ENCODE measurements at regions not wholly inside any gene's neighbourhood (a gene's known extent, or its start where the extent isn't known, plus 50 kb on each side); places are given as distances from the start of the nearest gene placed in this dataset.

- TF ChIP-seq, protein P1, sequence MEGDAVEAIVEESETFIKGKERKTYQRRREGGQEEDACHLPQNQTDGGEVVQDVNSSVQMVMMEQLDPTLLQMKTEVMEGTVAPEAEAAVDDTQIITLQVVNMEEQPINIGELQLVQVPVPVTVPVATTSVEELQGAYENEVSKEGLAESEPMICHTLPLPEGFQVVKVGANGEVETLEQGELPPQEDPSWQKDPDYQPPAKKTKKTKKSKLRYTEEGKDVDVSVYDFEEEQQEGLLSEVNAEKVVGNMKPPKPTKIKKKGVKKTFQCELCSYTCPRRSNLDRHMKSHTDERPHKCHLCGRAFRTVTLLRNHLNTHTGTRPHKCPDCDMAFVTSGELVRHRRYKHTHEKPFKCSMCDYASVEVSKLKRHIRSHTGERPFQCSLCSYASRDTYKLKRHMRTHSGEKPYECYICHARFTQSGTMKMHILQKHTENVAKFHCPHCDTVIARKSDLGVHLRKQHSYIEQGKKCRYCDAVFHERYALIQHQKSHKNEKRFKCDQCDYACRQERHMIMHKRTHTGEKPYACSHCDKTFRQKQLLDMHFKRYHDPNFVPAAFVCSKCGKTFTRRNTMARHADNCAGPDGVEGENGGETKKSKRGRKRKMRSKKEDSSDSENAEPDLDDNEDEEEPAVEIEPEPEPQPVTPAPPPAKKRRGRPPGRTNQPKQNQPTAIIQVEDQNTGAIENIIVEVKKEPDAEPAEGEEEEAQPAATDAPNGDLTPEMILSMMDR (IDR thresholded peaks at IDR 0.05), result no peak
- H3K27ac ChIP-seq, result no peak overlapping the region
Observed at GRCh38 chr10:42952931-42953683, 123.8 kb upstream of the RET start.

GRCh38 chr10:42953684-42954674, 122.9 kb upstream of the RET start:
- TF ChIP-seq ZFX (IDR thresholded peaks at IDR 0.05; ENCODE audit: borderline replicate concordance), result no peak
- TF ChIP-seq, protein P1 (IDR thresholded peaks at IDR 0.05), result no peak
- no peak overlapping the region for H3K27ac ChIP-seq

GRCh38 chr10:42954766-42955492, 121.9 kb upstream of the RET start:
- no peak overlapping the region for H3K27ac ChIP-seq
- TF ChIP-seq, protein P1 (IDR thresholded peaks at IDR 0.05), result no peak
- TF ChIP-seq ZFX (IDR thresholded peaks at IDR 0.05; ENCODE audit: borderline replicate concordance), result no peak

GRCh38 chr10:42955493-42955889, 121.4 kb upstream of the RET start:
- no peak overlapping the region for H3K27ac ChIP-seq
- TF ChIP-seq ZFX (IDR thresholded peaks at IDR 0.05; ENCODE audit: borderline replicate concordance), result no peak
- TF ChIP-seq, protein P1 (IDR thresholded peaks at IDR 0.05), result no peak

GRCh38 chr10:42956045-42956444, 120.8 kb upstream of the RET start:
- no peak overlapping the region for H3K27ac ChIP-seq
- TF ChIP-seq, protein P1 (IDR thresholded peaks at IDR 0.05), result no peak
- no peak for TF ChIP-seq ZFX (IDR thresholded peaks at IDR 0.05; ENCODE audit: borderline replicate concordance)

DNA sequence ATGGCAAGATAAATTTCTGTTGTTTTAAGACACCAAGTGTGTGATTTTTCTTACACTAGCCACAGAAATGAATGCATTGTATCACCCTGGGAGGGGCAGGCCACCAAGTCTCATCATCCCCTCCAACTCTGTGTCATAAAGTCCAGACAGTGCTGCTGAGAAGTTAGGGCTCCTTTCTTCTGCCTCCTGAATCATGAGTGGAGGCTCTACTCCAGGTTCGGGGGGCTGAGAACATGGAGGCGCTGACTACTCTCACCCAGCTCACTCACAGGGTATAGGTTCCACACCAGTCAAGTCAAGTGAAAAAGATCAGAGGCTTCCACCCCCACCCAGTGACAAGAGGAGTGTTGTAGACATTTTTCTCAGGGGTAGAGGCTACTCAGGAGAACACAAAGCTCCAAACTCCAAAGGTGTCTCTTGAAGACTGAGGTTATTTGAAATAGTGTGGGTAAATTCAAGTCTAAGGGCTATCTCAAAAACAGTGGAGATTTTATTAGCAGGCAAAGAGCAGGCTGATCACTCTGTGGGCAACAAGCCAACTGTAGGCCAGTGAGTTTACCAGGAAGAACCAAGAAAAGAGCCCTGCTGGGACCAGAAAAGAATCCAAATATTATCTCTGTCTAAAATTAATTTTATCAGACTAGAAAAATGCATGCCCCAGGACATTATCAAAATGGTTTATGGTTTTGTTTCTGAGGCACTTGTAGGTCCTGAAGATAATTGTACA, 118.6 kb upstream of the RET start:
- no peak for TF ChIP-seq ZFX (IDR thresholded peaks at IDR 0.05; ENCODE audit: borderline replicate concordance)
- TF ChIP-seq, protein P1 (IDR thresholded peaks at IDR 0.05), result no peak
- H3K27ac ChIP-seq, result no peak overlapping the region
